Heart left ventricle (tissue), 16 donors: ENCODE measurements at regions not wholly inside any gene's neighbourhood (a gene's known extent, or its start where the extent isn't known, plus 50 kb on each side); places are given as distances from the start of the nearest gene placed in this dataset.
"Not testable (repeated sequence)": the region's sequence is repeated elsewhere in the genome, so short reads cannot be mapped to it uniquely, and the experiment has no call there.

Source experiments
- ATAC-seq, 4 donors: fragments of 200-7000 bp; cut with Tn5 transposase; one replicate each; pipeline ENCODE4 v1.9.1; 2020 to 2022; ENCODE audit warnings: moderate library complexity in 4 of 4, mild to moderate bottlenecking in 3 of 4, moderate number of reproducible peaks in 1 of 4
- DNase-seq, 5 donors: peaks; one replicate each; pipeline ENCODE4 v3.0.0-alpha.2; 2020
- H3K27ac ChIP-seq, 12 donors: fragments of 200-600 bp; sonication (generic) in 4 of 12; one replicate each; pipeline versions ENCODE4 v1.5.0 to v1.8.0; 2016 to 2022; ENCODE audit warnings: mild to moderate bottlenecking in 2 of 12
- H3K27me3 ChIP-seq, 9 donors: fragments of 200-600 bp; sonication (generic) in 2 of 9; one replicate each; pipeline versions ENCODE4 v1.5.1 to v1.8.0; 2016 to 2022; ENCODE audit warnings: mild to moderate bottlenecking in 3 of 9
- H3K36me3 ChIP-seq, 9 donors: fragments of 200-600 bp; sonication (generic) in 2 of 9; one replicate each; pipeline versions ENCODE4 v1.5.0 to v1.8.0; 2018 to 2022; ENCODE audit warnings: mild to moderate bottlenecking in 2 of 9
- H3K4me1 ChIP-seq, 12 donors: fragments of 200-600 bp; sonication (generic) in 4 of 12; one replicate each; pipeline versions ENCODE4 v1.5.0 to v1.8.0; 2016 to 2022; ENCODE audit warnings: mild to moderate bottlenecking in 3 of 12
- H3K4me3 ChIP-seq, 12 donors: fragments of 200-600 bp; sonication (generic) in 4 of 12; one replicate each; pipeline versions ENCODE4 v1.5.0 to v1.8.0; 2017 to 2022; ENCODE audit warnings: mild to moderate bottlenecking in 9 of 12, moderate library complexity in 4 of 12
- H3K9me3 ChIP-seq, 12 donors: fragments of 200-600 bp; sonication (generic) in 4 of 12; one replicate each; pipeline versions ENCODE4 v1.5.0 to v1.8.0; 2016 to 2022; ENCODE audit warnings: mild to moderate bottlenecking in 1 of 12
- POLR2A ChIP-seq, 2 donors: fragments of 450-650 bp; IDR thresholded peaks; one replicate each; pipeline ENCODE4 v1.6.1; 2017; ENCODE audit warnings: antibody characterized with exemption in 2 of 2, mild to moderate bottlenecking in 2 of 2, moderate library complexity in 2 of 2
- WGBS, 4 donors: extraction: QIAGEN DNeasy Blood & Tissue Kit in 2 of 4; methylation state at CpG; one replicate each; pipeline versions ENCODE4 v1.1.5 to v1.1.7; 2013 to 2018; 5-methylcytosine and 5-hydroxymethylcytosine counted together
- intact Hi-C, 10 donors: fragments of 100-400 bp; cut with DNase I; formaldehyde crosslinking; loops; one replicate each; pipeline versions ENCODE4 v1.11.1 to v1.14.2; 2022
- TF ChIP-seq, protein P1 (sequence below), 12 donors: fragments of 200-600 bp; sonication (generic) in 4 of 12; IDR thresholded peaks; one replicate each; pipeline versions ENCODE4 v1.5.0 to v1.8.0; 2018 to 2022; ENCODE audit warnings: antibody characterized with exemption in 12 of 12, mild to moderate bottlenecking in 5 of 12
- donor health status: ischemic (EF 13 %, LVEDD 7.1; RV severe dilation, severe dysfunction).
- donor health status: healthy with polysubstance abuse.
- donor health status: DM: no; HTN: yes; CAD: no.
- donor health status: DM: no; HTN: no; CAD: no.
- donor health status: ischemic (EF 25% LVEDD 6.9; RV normal size, moderate dysfunction).
- donor health status: ischemic (EF 25% LVEDD 5.7; RV mildly dilated, moderate dysfunction).
- donor health status: healthy.
- donor health status: DM: yes; HTN: yes; CAD: no.
- donor health status: ischemic (EF 35%, LVEDD 5.7; RV mildly dilated, moderate dysfunction).
- donor health status: nonischemic (EF 11% LVEDD 7.7; RV severe dilation, severe dysfunction).
- donor health status: DM: yes; HTN: yes; CAD: no.
- donor health status: PGD.
- donor health status: ischemic (EF 29% LVEDD 5.4; RV normal size, mild dysfunction).
- donor health status: nonischemic (EF 23%, LVEDD 6.1; RV moderate dilation, normal function).

DNA sequence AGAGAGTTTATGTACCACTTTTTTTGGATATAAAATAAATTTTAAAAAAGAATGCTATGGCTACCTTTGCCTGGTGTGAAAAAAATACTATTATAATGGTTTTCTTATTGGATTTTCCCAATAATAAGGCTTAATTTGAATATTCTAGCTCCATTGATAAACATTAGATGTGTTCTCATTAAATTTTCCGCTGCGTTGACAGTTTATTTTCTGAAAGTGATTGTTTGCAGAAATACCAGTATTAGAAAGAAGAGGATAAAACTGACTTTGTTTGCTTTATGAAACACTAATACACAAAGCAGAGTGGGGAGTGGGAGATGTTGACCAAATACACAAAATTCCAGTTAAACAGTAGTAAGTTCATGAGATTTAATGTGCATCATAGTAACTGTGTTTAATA is 433.3 kb upstream of the TMEFF2 start:
- DNase-seq (no peak), ATAC-seq (no peak)
- WGBS, 4 donors, result 90 to 95% (median 92%) methylated on average over 2 of the region's 2 CpGs
- no peaks in the 10 kb centered on the region for H3K4me1 ChIP-seq
- TF ChIP-seq, protein P1, sequence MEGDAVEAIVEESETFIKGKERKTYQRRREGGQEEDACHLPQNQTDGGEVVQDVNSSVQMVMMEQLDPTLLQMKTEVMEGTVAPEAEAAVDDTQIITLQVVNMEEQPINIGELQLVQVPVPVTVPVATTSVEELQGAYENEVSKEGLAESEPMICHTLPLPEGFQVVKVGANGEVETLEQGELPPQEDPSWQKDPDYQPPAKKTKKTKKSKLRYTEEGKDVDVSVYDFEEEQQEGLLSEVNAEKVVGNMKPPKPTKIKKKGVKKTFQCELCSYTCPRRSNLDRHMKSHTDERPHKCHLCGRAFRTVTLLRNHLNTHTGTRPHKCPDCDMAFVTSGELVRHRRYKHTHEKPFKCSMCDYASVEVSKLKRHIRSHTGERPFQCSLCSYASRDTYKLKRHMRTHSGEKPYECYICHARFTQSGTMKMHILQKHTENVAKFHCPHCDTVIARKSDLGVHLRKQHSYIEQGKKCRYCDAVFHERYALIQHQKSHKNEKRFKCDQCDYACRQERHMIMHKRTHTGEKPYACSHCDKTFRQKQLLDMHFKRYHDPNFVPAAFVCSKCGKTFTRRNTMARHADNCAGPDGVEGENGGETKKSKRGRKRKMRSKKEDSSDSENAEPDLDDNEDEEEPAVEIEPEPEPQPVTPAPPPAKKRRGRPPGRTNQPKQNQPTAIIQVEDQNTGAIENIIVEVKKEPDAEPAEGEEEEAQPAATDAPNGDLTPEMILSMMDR (IDR thresholded peaks at IDR 0.05), result no peak
- TF ChIP-seq POLR2A (IDR thresholded peaks at IDR 0.05), result no peak
- H3K4me3 ChIP-seq, result no peak overlapping the region
- H3K27ac ChIP-seq, result no peak overlapping the region
- no peaks in the 10 kb centered on the region for H3K36me3 ChIP-seq
- no peaks in the 10 kb centered on the region for H3K27me3 ChIP-seq
- intact Hi-C loops, result no loop called here
- no peaks in the 10 kb centered on the region for H3K9me3 ChIP-seq

DNA sequence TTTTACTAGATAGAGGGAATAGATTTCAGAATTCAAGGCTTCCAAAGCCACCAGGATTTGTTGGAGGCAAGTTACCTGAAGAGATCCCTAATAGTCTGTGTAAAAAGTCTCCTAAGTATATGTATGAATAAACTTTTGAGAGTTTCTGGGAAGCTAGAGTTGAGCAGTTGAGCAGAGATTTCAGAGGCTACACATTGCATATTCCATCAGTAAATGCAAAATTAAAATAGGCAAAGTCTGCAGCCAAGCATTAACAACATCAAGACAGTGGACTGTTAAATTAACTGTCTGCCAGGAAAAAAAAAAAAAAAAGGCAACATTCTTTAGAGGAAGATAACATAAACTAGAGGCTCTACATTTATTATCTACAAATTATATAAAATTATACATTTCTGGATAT is 420.4 kb upstream of the TMEFF2 start:
- DNase-seq, result no peak
- no peak for TF ChIP-seq POLR2A (IDR thresholded peaks at IDR 0.05)
- TF ChIP-seq, protein P1 (IDR thresholded peaks at IDR 0.05), result no peak
- Histone ChIP-seq H3K27ac (no peak overlapping the region), H3K4me1 (no peaks in the 10 kb centered on the region), H3K4me3 (no peak overlapping the region), H3K27me3 (no peaks in the 10 kb centered on the region), H3K36me3 (no peaks in the 10 kb centered on the region), H3K9me3 (no peaks in the 10 kb centered on the region)
- ATAC-seq, result no peak
- intact Hi-C loops, result no loop called here

DNA sequence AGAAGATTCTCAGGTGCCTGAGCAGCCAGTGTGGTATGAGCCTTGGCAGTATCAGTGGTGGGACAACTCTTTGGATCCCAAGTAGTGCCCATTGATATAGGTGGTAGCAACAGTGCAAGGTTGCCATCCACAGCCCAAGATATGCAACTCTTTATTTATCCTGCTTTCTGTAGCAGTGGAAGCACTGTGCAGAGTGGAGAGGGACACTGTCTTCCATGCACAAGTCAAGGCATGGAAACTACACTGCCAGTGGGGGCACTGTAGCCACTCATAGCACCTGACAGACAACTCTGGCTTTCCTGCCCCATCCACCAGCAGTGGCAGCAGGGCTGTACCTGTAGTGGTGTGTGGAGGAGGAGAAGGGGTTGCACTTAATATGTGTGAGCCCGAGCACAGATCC is 409.6 kb upstream of the TMEFF2 start:
- Histone ChIP-seq H3K27ac (no peak overlapping the region), H3K4me1 (no peaks in the 10 kb centered on the region), H3K36me3 (no peaks in the 10 kb centered on the region), H3K9me3 (peaks cover 0 to 12% (median 0%) of the 10 kb centered on the region in 12 donors), H3K27me3 (no peaks in the 10 kb centered on the region), H3K4me3 (no peak overlapping the region)
- no peak for DNase-seq
- ATAC-seq, result no peak
- 90 to 100% (median 95%) methylated on average over 1 of the region's 1 CpG; no CpG with 5 or more reads in 1 of the 4 donors for WGBS, 4 donors
- intact Hi-C loops, result no loop called here
- TF ChIP-seq, protein P1 (IDR thresholded peaks at IDR 0.05), result no peak
- no peak for TF ChIP-seq POLR2A (IDR thresholded peaks at IDR 0.05)

DNA sequence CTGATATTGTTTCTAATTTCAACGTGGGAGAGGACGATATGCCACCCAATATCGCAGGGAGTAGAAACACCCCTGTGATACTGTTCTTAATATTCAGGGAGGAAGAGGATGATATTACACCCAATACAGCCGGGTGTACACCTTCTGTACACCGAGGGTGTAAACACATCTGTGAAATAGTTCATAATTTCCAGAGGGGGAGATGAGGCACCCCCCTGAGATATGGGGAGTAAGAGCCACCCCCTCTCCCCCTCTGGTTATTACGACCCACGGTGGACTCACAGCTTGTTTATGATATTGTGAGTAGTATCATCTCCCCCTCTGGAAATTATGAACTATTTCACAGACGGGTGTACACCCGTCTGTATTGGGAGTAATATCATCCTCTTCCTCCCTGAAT is 403.9 kb upstream of the TMEFF2 start:
- not testable (repeated sequence) for ATAC-seq
- 86 to 91% (median 87%) methylated on average over 9 of the region's 9 CpGs for WGBS, 4 donors
- peaks cover 0 to 12% (median 0%) of the 10 kb centered on the region in 12 donors for H3K9me3 ChIP-seq

DNA sequence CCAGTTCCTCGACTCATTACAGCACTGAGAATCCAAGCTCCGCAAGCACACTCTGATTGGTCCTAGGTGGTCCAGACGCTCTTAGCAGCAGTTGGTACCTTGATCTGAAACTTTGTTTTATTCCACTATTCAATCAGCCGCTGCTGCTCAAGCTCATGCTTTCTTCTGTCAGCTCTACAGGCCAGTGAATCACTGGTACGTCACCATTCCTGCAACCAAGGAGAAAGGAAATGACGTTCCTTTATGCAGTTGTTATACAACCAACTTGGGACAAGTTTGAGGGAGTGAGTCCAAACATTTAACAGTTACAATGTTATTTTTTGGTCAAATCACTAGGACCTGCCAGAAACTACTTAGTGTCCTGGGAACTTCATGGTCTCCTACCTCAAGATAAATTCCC is 398.8 kb upstream of the TMEFF2 start:
- Histone ChIP-seq H3K27ac (no peak overlapping the region), H3K9me3 (peaks cover 0 to 5% (median 0%) of the 10 kb centered on the region in 12 donors), H3K4me1 (no peaks in the 10 kb centered on the region), H3K36me3 (no peaks in the 10 kb centered on the region), H3K27me3 (no peaks in the 10 kb centered on the region), H3K4me3 (no peak overlapping the region)
- DNase-seq, result no peak
- TF ChIP-seq, protein P1 (IDR thresholded peaks at IDR 0.05), result no peak
- no peak for TF ChIP-seq POLR2A (IDR thresholded peaks at IDR 0.05)
- no peak for ATAC-seq
- intact Hi-C loops, result no loop called here
- WGBS, 4 donors, result 76 to 85% (median 82%) methylated on average over 6 of the region's 6 CpGs

More for the DNA sequence above, 403.9 kb upstream of the TMEFF2 start:
- H3K4me3 ChIP-seq, H3K27me3 ChIP-seq, intact Hi-C loops, H3K4me1 ChIP-seq, H3K27ac ChIP-seq, H3K36me3 ChIP-seq, DNase-seq: not testable (repeated sequence)
